ENCODE measurements at regions not wholly inside any gene's neighbourhood (a gene's known extent, or its start where the extent isn't known, plus 50 kb on each side); places are given as distances from the start of the nearest gene placed in this dataset.

DNA sequence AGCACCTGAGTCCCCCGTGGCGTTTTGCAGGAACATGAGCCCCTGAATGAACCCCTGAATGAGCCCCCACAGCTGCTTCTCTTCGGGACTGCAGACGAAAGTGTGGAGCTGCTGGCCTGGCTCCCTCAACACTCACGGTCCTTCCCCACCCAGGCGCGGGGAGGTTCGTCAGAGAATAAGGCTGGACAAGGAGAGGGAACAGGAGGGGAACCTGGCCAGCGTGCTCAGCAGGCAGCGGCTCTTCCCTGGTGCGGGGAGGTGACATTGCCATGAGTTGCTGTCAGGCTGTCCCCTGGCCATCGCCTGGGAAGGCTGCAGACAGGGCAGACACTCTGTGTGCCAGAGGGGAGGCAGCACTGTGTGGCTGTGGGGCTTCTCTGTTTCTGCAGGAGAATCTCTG is 80.9 kb upstream of the SHH start:
- TF ChIP-seq, protein P1, sequence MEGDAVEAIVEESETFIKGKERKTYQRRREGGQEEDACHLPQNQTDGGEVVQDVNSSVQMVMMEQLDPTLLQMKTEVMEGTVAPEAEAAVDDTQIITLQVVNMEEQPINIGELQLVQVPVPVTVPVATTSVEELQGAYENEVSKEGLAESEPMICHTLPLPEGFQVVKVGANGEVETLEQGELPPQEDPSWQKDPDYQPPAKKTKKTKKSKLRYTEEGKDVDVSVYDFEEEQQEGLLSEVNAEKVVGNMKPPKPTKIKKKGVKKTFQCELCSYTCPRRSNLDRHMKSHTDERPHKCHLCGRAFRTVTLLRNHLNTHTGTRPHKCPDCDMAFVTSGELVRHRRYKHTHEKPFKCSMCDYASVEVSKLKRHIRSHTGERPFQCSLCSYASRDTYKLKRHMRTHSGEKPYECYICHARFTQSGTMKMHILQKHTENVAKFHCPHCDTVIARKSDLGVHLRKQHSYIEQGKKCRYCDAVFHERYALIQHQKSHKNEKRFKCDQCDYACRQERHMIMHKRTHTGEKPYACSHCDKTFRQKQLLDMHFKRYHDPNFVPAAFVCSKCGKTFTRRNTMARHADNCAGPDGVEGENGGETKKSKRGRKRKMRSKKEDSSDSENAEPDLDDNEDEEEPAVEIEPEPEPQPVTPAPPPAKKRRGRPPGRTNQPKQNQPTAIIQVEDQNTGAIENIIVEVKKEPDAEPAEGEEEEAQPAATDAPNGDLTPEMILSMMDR (IDR thresholded peaks at IDR 0.05), result no peak
- TF ChIP-seq POLR2A (IDR thresholded peaks at IDR 0.05), result no peak
- TF ChIP-seq POLR2AphosphoS5 (IDR thresholded peaks at IDR 0.05), result no peak
